ENCODE measurements at regions not wholly inside any gene's neighbourhood (a gene's known extent, or its start where the extent isn't known, plus 50 kb on each side); places are given as distances from the start of the nearest gene placed in this dataset.

DNA sequence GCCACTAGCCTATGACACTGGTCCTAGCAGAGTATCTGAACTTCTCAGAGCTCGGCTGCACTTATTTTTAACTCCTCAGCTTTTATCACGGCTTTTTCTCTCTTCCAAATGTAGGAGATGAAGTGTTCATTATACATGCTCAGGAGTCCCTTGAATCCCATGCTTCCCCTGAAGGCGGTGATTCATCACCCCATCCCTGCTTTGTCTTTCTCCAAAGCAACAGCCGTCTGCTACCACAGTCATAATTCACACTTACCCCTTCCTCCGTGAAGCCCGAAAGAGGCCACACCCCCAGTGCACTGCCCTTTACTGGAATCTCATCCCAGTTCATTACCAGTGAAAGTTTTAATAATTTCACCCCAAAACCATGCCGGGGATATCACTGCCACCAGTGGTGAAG lies 301.5 kb upstream of the SHH start:
- no peaks in the 10 kb centered on the region for H3K27me3 ChIP-seq (ENCODE audit: control insufficient read depth, insufficient read depth, low read length)
- POLR2A ChIA-PET (ENCODE audit: unreplicated experiment): no interaction called here
- H2AFZ ChIP-seq (replicated peaks; ENCODE audit: low read length, poor library complexity): no peak overlapping the region
- no TSS peak for BruUV-seq (replicated peaks)
- DNase-seq: no peak
- H3K27ac ChIP-seq (ENCODE audit: insufficient read depth, low read length): no peak overlapping the region
- no peak overlapping the region for H2AK9ac ChIP-seq (replicated peaks; ENCODE audit: low read depth, low read length, poor library complexity)
- no peak for ATAC-seq (ENCODE audit: low read depth)
- CTCF ChIA-PET: no interaction called here
- H3K36me3 ChIP-seq (ENCODE audit: control insufficient read depth, insufficient read depth, low read length): no peaks in the 10 kb centered on the region
- no peak overlapping the region for H2BK5ac ChIP-seq (ENCODE audit: low read depth, low read length, poor library complexity, severe bottlenecking)
- H3K79me1 ChIP-seq (ENCODE audit: low read depth in 1 of 2, low read length in 2 of 2): no peaks in the 10 kb centered on the region
- H3K14ac ChIP-seq (replicated peaks; ENCODE audit: low read depth, low read length): no peak overlapping the region
- in situ Hi-C loops (cut with MboI; ENCODE audit: low sequenced_read_pairs): no loop called here
- no peak overlapping the region for H2BK20ac ChIP-seq (ENCODE audit: low read depth, low read length)
- no peak overlapping the region for H3K18ac ChIP-seq (ENCODE audit: low read depth, low read length)
- H3K23ac ChIP-seq (ENCODE audit: low read depth, low read length): no peak overlapping the region
- no peak overlapping the region for H2AK5ac ChIP-seq (ENCODE audit: low read depth, low read length)
- H4K8ac ChIP-seq (ENCODE audit: low read depth in 2 of 2, low read length in 2 of 2): no peak overlapping the region
- no peak overlapping the region for H3K9ac ChIP-seq (ENCODE audit: low read depth, low read length)
- H2BK120ac ChIP-seq (ENCODE audit: low read depth, low read length): no peak overlapping the region
- no peak overlapping the region for H3K56ac ChIP-seq (ENCODE audit: extremely low read depth, insufficient read depth, low read length)
- no peak overlapping the region for H4K5ac ChIP-seq (ENCODE audit: low read depth, low read length)
- no peak overlapping the region for H3K4ac ChIP-seq (ENCODE audit: low read depth, low read length)
- H3K4me3 ChIP-seq (ENCODE audit: insufficient read depth, low read depth, low read length): no peak overlapping the region
- no peaks in the 10 kb centered on the region for H3K9me1 ChIP-seq (ENCODE audit: insufficient read depth, low read length)
- no peaks in the 10 kb centered on the region for H4K20me1 ChIP-seq (ENCODE audit: insufficient read depth, low read length)
- TF ChIP-seq MXI1 (IDR thresholded peaks at IDR 0.05; ENCODE audit: borderline replicate concordance, low read depth, low read length): no peak
- TF ChIP-seq, protein P1, sequence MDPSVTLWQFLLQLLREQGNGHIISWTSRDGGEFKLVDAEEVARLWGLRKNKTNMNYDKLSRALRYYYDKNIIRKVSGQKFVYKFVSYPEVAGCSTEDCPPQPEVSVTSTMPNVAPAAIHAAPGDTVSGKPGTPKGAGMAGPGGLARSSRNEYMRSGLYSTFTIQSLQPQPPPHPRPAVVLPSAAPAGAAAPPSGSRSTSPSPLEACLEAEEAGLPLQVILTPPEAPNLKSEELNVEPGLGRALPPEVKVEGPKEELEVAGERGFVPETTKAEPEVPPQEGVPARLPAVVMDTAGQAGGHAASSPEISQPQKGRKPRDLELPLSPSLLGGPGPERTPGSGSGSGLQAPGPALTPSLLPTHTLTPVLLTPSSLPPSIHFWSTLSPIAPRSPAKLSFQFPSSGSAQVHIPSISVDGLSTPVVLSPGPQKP (IDR thresholded peaks at IDR 0.05; ENCODE audit: borderline replicate concordance, low read depth, low read length): no peak
- TF ChIP-seq, protein P2, sequence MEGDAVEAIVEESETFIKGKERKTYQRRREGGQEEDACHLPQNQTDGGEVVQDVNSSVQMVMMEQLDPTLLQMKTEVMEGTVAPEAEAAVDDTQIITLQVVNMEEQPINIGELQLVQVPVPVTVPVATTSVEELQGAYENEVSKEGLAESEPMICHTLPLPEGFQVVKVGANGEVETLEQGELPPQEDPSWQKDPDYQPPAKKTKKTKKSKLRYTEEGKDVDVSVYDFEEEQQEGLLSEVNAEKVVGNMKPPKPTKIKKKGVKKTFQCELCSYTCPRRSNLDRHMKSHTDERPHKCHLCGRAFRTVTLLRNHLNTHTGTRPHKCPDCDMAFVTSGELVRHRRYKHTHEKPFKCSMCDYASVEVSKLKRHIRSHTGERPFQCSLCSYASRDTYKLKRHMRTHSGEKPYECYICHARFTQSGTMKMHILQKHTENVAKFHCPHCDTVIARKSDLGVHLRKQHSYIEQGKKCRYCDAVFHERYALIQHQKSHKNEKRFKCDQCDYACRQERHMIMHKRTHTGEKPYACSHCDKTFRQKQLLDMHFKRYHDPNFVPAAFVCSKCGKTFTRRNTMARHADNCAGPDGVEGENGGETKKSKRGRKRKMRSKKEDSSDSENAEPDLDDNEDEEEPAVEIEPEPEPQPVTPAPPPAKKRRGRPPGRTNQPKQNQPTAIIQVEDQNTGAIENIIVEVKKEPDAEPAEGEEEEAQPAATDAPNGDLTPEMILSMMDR (conservative IDR thresholded peaks at IDR 0.05; ENCODE audit: low read depth, low read length): no peak
- TF ChIP-seq NFE2L2 (IDR thresholded peaks at IDR 0.05; ENCODE audit: low read depth, low read length): no peak
- TF ChIP-seq RCOR1 (IDR thresholded peaks at IDR 0.05; ENCODE audit: insufficient replicate concordance, low read length): no peak
- TF ChIP-seq CHD1 (IDR thresholded peaks at IDR 0.05; ENCODE audit: low read depth, low read length): no peak
- TF ChIP-seq CEBPB (IDR thresholded peaks at IDR 0.05; ENCODE audit: low read depth, low read length): no peak
- intact Hi-C loops (cut with micrococcal nuclease): no loop called here
- 50% methylated on average over 2 of the region's 7 CpGs; no CpG with 5 or more reads in 1 of the 2 experiments for WGBS, 2 experiments (ENCODE audit: extremely low coverage in 2 of 2, insufficient read length in 1 of 2)
- H3K9me3 ChIP-seq (ENCODE audit: control insufficient read depth, insufficient read depth, low read length): peaks cover 22% of the 10 kb centered on the region
- no peak overlapping the region for H4K91ac ChIP-seq (ENCODE audit: insufficient read depth, low read depth, low read length)
- dilution Hi-C loops (cut with HindIII; ENCODE audit: low sequenced_read_pairs, unreplicated experiment): no loop called here
- no peaks in the 10 kb centered on the region for H3K4me1 ChIP-seq (ENCODE audit: control insufficient read depth, insufficient read depth, low read length)
- H2BK15ac ChIP-seq (ENCODE audit: low read depth, low read length): no peak overlapping the region
- H3K4me2 ChIP-seq (ENCODE audit: low read depth, low read length): no peak overlapping the region
